ENCODE measurements at regions not wholly inside any gene's neighbourhood (a gene's known extent, or its start where the extent isn't known, plus 50 kb on each side); places are given as distances from the start of the nearest gene placed in this dataset.

DNA sequence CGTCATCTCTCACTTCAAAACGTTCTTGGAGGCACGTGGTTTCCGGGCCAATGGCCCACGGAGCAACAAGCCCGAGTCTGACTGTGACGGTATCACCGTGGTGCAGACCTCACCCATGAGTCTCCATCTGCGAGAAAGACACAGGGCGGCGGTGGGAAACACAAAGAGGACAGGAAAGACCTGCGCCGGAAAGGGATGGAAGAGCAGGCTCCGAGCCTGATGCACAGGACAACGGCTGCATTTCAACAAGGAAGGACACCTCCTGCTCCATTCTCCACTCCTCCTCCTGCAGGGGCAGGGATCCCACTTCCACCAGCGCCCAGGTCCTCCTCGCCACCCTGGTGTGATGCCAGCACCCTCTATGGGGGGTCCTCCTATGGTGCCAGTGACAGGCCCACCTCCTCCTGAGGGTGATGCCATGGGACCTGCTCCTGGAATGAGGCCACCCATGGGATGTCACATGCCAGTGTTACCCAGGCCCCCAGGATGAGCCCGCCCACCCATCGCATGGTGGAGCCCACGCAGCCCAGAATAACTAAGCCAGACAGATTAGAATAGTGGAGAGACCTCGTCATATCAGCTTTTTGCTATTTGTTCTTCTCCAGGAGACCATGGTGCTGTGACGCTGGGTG is 73.0 kb upstream of the PCSK6 start:
- ChIA-PET POLR2A (no interaction called here), CTCF (no interaction called here)
- no peak overlapping the region for H3K4me3 ChIP-seq (ENCODE audit: low read depth, low read length)
- no peak for DNase-seq (ENCODE audit: low read depth, low spot score)
- TF ChIP-seq CTCF (IDR thresholded peaks at IDR 0.05; ENCODE audit: insufficient read depth, low read length, missing control alignments) = no peak

GRCh38 chr15:101561584-101561906 is 72.0 kb upstream of the PCSK6 start:
- no peak for TF ChIP-seq CTCF (IDR thresholded peaks at IDR 0.05; ENCODE audit: insufficient read depth, low read length, missing control alignments)
- DNase-seq (ENCODE audit: low read depth, low spot score) = no peak
- ChIA-PET POLR2A (no interaction called here), CTCF (no interaction called here)
- H3K4me3 ChIP-seq (ENCODE audit: low read depth, low read length) = no peak overlapping the region

DNA sequence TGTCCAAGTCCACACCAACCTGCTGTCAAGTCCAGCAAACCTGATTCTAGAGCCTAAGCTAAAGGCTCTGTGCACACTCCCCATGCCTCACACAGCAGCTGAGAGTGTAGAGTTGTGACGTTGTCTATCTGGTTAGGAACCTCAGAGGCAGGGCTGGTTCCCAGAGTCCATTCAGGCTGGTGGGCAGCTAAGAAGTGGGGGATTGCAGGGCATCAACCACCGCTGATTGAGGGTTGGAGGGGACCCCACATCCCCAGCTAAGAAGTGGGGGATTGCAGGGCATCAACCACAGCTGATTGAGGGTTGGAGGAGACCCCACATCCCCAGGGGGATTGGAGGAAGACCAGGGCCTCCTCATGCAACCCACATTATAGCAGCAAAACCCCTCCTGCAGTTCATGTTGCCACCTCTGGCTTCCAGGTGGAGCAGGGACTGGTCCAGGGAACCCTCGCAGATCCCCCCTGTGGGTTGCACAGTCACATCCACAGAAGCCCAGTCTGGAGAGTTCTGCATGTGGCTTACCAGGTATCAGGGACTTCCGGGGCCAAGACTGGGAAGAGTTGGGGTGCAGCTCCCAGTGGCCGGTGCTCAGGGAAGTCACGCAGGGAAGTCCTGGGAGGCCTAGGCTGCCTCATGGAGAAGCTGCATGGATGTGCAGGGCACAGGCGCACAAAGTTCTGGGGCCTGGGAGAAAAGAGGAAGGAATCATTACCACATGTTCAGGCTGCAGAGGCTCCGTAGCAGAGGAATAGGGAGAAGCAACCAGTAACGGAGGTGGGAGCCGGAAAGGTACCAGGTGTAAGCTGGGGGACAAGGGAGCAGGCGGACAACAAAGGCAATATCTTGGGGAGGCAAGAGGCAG is 71.4 kb upstream of the PCSK6 start:
- POLR2A ChIA-PET = no interaction called here

GRCh38 chr15:101559952-101560351 is 70.4 kb upstream of the PCSK6 start:
- no peak overlapping the region for H3K4me3 ChIP-seq (ENCODE audit: low read depth, low read length)
- ChIA-PET CTCF (no interaction called here), POLR2A (no interaction called here)
- TF ChIP-seq CTCF (IDR thresholded peaks at IDR 0.05; ENCODE audit: insufficient read depth, low read length, missing control alignments) = no peak
- no peak for DNase-seq (ENCODE audit: low read depth, low spot score)

More for the DNA sequence above, 71.4 kb upstream of the PCSK6 start:
- CTCF ChIA-PET = no interaction called here
- no peak for TF ChIP-seq CTCF (IDR thresholded peaks at IDR 0.05; ENCODE audit: insufficient read depth, low read length, missing control alignments)
- no peak for DNase-seq (ENCODE audit: low read depth, low spot score)
- H3K4me3 ChIP-seq (ENCODE audit: low read depth, low read length) = no peak overlapping the region

DNA sequence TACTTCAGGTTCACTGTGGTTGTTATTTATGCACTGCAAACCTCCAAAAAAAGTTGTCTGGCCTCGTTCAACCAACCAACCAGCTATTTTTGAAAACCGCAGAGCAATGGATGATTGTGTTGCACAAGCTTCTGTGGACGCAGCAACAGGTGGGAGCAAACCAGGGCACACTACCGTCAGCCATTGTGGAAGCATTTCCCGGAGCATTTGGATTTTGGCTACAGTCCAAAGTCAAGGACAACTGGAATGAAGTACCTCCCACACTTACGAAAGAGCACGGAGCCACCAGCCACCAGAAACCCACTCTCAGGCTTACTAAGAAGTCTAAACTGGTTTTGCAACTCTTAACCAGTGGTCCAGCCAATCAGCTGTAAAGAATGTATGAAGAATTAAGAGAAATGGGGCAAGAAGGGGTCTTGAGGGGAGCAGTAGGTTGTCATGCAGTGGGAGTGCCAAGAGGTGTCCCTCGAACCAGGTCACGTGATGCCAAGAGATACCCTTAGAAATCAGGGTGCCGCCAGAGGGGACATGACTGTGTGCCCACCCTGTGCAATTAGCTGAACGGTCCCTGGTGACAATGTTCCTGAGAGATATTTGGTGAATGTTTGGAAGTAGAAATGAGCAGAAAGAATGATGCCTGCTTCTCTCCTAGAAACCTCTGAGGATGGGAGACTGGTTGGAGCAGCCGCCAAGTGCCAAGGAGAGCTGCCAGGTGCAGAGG is 68.9 kb upstream of the PCSK6 start:
- ChIA-PET CTCF (no interaction called here), POLR2A (no interaction called here)
- TF ChIP-seq CTCF (IDR thresholded peaks at IDR 0.05; ENCODE audit: insufficient read depth, low read length, missing control alignments) = no peak
- DNase-seq (ENCODE audit: low read depth, low spot score) = no peak
- H3K4me3 ChIP-seq (ENCODE audit: low read depth, low read length) = no peak overlapping the region

GRCh38 chr15:101556273-101556672 is 66.8 kb upstream of the PCSK6 start:
- CTCF ChIA-PET = no interaction called here
- H3K4me3 ChIP-seq (ENCODE audit: low read depth, low read length) = no peak overlapping the region
- TF ChIP-seq CTCF (IDR thresholded peaks at IDR 0.05; ENCODE audit: insufficient read depth, low read length, missing control alignments) = no peak
- POLR2A ChIA-PET = no interaction called here
- DNase-seq (ENCODE audit: low read depth, low spot score) = no peak
